ENCODE measurements at regions not wholly inside any gene's neighbourhood (a gene's known extent, or its start where the extent isn't known, plus 50 kb on each side); places are given as distances from the start of the nearest gene placed in this dataset.

DNA sequence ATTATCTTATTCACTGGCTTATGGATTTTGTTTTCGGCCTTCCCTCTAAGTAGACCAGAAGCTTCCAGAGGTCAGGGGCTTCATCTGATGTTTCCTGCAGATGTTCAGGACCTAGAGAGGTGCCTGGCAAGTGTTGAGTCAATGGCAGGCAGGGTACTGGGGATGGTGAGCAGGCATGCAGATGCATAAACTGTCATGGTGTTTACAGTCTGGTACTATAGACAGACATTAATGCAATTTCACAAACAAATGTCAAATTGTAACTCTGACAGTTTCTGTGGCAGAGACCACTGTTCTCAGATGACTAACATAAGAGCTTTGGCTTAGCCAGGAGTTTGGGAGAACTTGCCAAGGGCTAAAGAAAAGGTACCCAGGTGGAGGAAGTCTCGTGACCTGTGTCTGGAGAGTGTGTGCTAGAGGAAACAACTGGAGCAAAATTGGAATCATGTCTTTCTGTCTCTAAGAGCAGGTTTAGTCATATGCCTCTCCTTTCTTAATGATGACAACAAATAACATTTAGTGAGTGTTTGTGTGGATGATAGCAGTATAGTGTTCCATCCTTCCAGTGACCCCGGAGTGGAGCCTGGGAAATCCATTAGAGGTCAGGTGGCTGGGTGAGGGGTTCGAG, 53.7 kb upstream of the TRAK1 start:
- Mint-ChIP-seq H3K27me3 (ENCODE audit: low read depth) (no peaks in the 10 kb centered on the region), H3K9me3 (no peaks in the 10 kb centered on the region), H3K4me3 (no peak overlapping the region), H3K4me1 (ENCODE audit: low read depth) (peaks cover 15% of the 10 kb centered on the region), H3K36me3 (ENCODE audit: insufficient read depth) (peaks cover 18% of the 10 kb centered on the region)
- DNase-seq (no peak), ATAC-seq (no peak)

DNA sequence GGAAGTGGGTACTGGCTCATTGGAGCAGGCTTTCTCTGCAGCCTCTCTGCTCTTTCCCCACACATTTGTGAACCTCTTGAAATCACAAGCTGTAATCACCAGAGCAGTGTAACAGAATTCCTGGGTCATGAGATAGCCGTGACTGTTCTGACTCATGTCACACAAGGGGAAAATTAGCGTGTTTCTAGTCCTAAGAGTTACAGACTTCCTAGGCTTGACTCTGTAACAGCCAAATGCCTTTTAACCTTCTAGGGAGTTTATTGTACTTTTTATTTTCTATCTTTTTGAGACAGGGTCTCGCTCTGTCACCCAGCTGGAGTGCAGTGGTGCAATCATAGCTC, 54.7 kb upstream of the TRAK1 start:
- Mint-ChIP-seq H3K27me3 (ENCODE audit: low read depth) (no peaks in the 10 kb centered on the region), H3K4me3 (no peak overlapping the region), H3K9me3 (no peaks in the 10 kb centered on the region), H3K36me3 (ENCODE audit: insufficient read depth) (peaks cover 18% of the 10 kb centered on the region), H3K4me1 (ENCODE audit: low read depth) (peaks cover 19% of the 10 kb centered on the region)
- DNase-seq = no peak
- ATAC-seq = no peak

DNA sequence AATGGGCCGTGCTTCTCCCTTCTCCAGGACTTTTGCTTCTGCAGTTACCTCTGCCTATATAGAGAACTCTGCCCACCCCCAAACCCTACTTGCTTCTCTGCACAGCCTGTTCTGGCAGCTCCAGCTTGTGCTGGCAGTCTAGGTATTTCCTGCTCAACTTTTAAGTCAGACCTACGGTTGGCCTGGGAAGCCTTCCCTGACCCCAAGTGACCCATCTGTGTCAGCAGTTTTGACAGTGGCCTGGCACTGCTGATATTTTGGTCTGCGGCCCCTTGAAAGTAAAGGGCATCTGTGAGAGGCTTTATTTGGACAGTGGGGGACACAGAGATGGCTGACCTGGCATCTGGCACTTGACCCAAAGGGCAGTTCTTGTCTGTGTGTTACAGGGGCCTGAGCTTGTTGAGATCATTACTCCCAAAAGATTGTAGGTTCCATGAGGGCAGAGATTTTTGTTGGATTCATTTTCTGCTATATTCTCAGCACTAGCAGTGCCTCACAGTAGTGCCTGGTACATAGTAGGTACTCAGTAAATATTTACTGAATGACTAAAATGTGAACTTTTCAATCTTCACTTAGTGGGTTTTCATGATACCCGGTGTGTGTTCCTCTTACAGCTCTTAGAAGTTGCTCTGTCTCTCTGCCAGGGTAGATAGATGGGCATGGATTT, 55.2 kb upstream of the TRAK1 start:
- Mint-ChIP-seq H3K4me1 (ENCODE audit: low read depth) (peaks cover 18% of the 10 kb centered on the region), H3K9me3 (no peaks in the 10 kb centered on the region), H3K4me3 (no peak overlapping the region), H3K27me3 (ENCODE audit: low read depth) (no peaks in the 10 kb centered on the region), H3K36me3 (ENCODE audit: insufficient read depth) (peaks cover 18% of the 10 kb centered on the region)
- ATAC-seq (no peak), DNase-seq (no peak)

DNA sequence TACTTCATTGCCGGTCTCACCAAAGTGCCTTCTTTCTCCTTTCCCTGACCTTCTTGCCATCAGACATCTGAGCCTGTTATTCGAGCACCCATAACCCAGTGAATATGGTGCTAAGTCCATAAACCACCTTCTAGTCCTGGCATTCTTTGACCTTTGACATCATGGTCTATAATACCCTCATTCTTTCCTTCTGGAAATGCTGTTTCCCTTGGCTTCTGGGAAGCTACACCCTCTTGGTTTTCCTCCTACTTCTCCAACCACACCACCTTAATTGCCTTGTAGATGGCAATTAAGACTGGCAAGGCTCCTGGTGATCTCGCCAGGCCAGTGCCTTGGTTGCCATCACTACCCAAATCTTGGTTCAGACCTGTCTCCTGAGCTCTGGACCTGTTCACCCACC, 56.1 kb upstream of the TRAK1 start:
- DNase-seq (no peak), ATAC-seq (no peak)
- Mint-ChIP-seq H3K36me3 (ENCODE audit: insufficient read depth) (peaks cover 18% of the 10 kb centered on the region), H3K27me3 (ENCODE audit: low read depth) (no peaks in the 10 kb centered on the region), H3K9me3 (no peaks in the 10 kb centered on the region), H3K4me1 (ENCODE audit: low read depth) (peaks cover 14% of the 10 kb centered on the region), H3K4me3 (no peak overlapping the region)

DNA sequence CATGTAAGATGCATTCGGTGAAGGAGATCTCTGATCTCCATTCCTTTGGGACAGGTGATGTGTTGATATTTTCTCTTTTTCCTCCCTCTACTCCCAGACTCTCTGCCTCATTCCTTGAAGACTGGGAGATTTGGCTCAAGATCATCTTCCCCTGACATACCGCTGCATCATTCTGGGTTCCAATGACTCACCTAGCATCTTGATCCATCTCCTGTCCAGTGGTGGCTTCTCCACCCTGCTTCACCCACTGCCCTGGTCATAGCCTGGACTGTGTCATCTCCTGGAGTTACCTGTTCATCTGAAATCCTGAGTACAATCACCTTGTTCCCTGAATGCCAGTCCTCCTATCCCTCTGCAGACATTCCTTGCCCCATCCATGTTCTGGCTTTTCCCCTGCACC, 57.4 kb upstream of the TRAK1 start:
- no peaks in the 10 kb centered on the region for H3K27me3 Mint-ChIP-seq (ENCODE audit: low read depth)
- peaks cover 19% of the 10 kb centered on the region for H3K36me3 Mint-ChIP-seq (ENCODE audit: insufficient read depth)
- DNase-seq = no peak
- H3K4me3 Mint-ChIP-seq = no peak overlapping the region
- peaks cover under 1% of the 10 kb centered on the region for H3K9me3 Mint-ChIP-seq
- no peak for ATAC-seq
- H3K4me1 Mint-ChIP-seq (ENCODE audit: low read depth) = peaks cover 15% of the 10 kb centered on the region

DNA sequence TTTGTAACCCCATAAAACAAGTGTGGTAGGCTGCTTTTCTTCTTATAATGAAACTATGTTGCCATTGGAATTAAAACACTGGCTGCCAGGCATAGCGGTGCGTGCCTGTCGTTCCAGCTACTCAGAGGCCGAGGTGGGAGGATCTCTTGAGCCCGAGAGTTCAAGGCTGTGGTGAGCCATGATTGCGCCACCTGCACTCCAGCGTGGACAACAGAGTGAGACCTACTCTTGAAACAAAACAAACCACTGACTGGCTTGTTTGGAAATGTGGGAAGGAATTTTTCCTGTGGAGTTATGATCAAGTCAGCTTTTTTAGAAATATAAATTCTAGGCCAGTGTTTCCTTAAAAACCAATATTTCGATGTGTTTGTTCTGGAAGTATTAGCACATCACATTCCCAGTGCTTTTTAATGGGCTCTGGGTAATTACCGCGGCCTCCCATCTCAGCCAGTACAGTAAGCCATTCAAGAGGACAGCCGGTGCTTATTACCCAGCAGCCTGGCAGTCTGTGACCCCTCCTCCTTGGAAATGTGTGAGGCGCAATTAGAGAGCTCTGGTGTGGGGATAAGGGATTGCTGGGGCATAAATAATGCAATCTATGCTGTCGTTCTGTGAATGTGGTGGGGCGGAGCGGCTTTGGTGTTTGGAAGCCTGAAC, 58.3 kb upstream of the TRAK1 start:
- DNase-seq (no peak), ATAC-seq (no peak)
- Mint-ChIP-seq H3K4me1 (ENCODE audit: low read depth) (peaks cover 22% of the 10 kb centered on the region), H3K4me3 (no peak overlapping the region), H3K9me3 (peaks cover 7% of the 10 kb centered on the region), H3K36me3 (ENCODE audit: insufficient read depth) (peaks cover 25% of the 10 kb centered on the region), H3K27me3 (ENCODE audit: low read depth) (no peaks in the 10 kb centered on the region)

DNA sequence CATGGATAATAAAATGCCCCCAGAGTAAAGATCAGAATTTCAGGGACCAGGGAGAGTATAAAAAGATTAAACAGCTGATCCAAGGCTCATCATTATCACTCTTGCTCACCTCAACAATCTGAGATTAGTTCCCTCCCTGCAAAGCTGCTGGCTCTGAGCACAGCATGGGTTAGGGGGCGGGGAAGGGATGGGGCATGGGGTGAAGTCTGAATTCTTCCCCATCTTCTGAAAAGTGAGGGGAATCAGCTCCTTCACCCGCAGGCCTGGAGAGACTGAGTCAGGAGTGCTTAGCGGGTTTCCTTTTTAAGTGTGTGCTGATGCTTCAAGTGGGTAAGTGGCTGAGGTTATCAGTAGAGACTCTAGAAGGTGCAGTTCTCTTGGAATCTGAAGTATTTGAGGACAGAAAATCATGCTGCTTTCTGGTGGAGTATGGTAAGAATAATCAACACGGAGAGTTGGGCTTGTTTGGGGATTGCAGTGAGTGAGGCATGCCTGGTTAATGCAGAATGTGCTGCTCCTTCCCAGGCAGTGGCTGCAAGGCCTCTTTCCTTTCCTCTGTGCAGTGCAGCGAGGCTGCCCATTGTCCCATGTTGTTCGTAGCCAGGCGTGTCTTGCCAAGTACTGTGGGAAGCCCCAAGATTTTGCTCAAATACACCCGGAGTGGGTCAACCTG, 59.2 kb upstream of the TRAK1 start:
- DNase-seq (no peak), ATAC-seq (no peak)
- H3K4me1 Mint-ChIP-seq (ENCODE audit: low read depth) = peaks cover 22% of the 10 kb centered on the region
- H3K4me3 Mint-ChIP-seq = no peak overlapping the region
- no peaks in the 10 kb centered on the region for H3K27me3 Mint-ChIP-seq (ENCODE audit: low read depth)
- peaks cover 7% of the 10 kb centered on the region for H3K9me3 Mint-ChIP-seq
- H3K36me3 Mint-ChIP-seq (ENCODE audit: insufficient read depth) = peaks cover 25% of the 10 kb centered on the region

DNA sequence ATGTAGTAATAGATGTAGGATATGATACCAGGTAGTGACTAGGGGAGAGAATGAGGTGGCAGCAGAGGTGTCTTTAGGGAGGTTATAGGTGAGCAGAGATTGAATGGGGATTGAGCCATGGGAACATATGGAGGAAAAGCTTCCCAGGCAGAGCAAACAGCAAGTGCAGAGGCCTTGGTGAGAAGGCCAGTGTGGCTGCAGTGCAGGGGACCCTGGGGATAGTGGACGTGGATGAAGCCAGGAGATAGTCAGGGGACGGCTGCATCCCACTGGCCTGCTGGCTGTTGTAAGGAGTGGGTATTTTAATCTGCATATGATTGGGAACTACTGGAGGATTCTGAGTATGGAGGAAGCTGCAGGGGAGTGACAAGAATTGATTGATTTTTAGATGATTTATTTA, 62.7 kb upstream of the TRAK1 start:
- no peak for DNase-seq
- ATAC-seq = no peak
- H3K9me3 Mint-ChIP-seq = peaks cover 7% of the 10 kb centered on the region
- no peaks in the 10 kb centered on the region for H3K27me3 Mint-ChIP-seq (ENCODE audit: low read depth)
- H3K4me1 Mint-ChIP-seq (ENCODE audit: low read depth) = peaks cover 44% of the 10 kb centered on the region
- H3K36me3 Mint-ChIP-seq (ENCODE audit: insufficient read depth) = peaks cover 7% of the 10 kb centered on the region
- no peak overlapping the region for H3K4me3 Mint-ChIP-seq

DNA sequence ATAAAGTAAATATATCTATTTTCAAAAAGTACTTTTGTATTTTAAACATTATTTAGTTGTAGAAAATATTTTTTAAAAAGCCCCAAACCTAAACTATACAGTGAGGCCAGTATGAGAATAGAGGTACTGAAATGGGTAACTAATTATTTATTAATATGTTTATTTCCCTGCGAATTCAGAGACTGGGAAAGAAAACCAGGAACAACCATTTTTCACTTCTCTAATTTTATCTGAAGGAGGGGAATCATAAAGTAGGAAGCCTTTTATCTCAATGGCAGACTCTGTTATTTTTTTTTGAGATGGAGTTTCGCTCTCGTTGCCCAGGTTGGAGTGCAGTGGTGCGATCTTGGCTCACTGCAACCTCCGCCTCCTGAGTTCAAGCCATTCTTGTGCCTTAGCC, 63.6 kb upstream of the TRAK1 start:
- H3K9me3 Mint-ChIP-seq = peaks cover 7% of the 10 kb centered on the region
- peaks cover 53% of the 10 kb centered on the region for H3K4me1 Mint-ChIP-seq (ENCODE audit: low read depth)
- H3K4me3 Mint-ChIP-seq = no peak overlapping the region
- H3K27me3 Mint-ChIP-seq (ENCODE audit: low read depth) = no peaks in the 10 kb centered on the region
- ATAC-seq = no peak
- no peak for DNase-seq
- H3K36me3 Mint-ChIP-seq (ENCODE audit: insufficient read depth) = peaks cover 7% of the 10 kb centered on the region

DNA sequence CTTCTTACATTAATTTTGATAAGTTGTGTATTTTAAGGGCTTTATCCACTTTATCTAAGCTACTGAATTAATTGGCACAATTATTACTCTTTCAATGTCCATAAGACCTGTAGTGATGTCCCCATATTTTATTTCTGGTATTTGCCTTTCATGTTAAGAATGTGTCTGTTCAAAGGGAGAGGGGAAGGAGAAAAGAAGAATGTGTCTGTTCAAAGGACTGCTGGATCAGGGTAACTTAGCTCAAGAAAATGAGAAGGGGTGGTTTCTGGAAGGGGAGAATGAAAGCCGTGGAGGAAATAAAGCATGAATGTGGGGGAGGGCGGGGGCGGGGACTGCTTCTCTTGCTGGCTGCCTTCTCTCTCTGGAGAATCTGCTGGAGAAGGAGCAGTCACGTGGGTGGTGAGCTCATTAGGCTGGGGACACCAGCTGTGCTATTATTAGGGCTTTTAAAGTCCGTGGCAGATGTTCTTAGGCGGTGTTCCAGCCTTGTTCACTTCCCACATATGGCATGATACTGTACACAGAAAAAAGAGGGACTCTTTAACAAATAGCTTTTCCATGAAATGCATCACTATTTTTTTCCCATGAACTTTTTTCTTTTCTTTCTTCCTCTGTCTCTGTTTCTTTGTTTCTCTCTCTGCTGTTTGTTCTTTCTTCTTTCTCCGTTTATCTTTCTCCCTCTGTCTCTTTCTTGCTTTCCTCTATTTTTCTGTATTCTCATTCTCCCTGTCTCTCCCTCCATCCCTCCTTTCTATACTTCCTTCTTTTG, 63.7 kb upstream of the ULK4 start:
- Mint-ChIP-seq H3K4me1 (ENCODE audit: low read depth) (peaks cover 66% of the 10 kb centered on the region), H3K27me3 (ENCODE audit: low read depth) (no peaks in the 10 kb centered on the region), H3K36me3 (ENCODE audit: insufficient read depth) (peaks cover 7% of the 10 kb centered on the region), H3K9me3 (peaks cover 7% of the 10 kb centered on the region), H3K4me3 (peak overlapping the region; percentile 5)
- no peak for DNase-seq
- ATAC-seq = no peak

DNA sequence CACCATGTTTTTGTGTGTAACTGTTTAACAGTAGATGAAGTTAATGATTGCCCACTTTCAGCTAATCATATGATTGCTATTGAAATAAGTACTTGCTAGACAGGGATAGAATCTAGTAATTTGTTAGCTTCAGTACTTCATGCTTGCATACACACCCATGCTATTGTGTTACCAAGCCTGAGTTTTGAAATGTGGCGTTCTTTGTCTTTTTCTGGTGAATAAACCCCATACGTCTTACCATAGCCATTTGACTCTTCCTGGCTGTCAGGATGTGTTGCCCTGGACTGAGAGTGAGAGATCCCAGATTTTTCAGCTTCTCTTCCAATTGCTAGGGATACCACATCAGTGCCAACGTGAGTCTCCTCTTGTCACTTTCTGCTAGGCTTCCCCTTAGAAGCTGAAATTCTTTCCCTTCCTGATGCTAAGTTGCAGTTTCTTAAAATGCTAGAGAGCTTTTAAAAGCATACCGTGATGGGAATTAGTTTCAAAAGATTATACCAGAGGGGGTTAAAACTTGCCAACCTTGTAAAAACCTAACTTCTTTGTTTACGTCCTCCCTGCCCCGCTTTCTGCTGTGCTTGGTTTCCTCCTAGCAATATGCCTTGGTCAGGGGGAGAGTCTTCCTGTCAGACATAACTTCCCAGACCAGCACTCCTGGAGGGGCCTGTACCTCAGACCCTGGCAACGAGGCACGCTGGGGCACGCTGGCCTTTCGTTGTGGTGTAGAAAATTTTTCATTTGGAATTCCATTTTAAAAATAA, 62.9 kb upstream of the ULK4 start:
- ATAC-seq (no peak), DNase-seq (no peak)
- H3K4me3 Mint-ChIP-seq = no peak overlapping the region
- H3K9me3 Mint-ChIP-seq = peaks cover 7% of the 10 kb centered on the region
- peaks cover 73% of the 10 kb centered on the region for H3K4me1 Mint-ChIP-seq (ENCODE audit: low read depth)
- H3K36me3 Mint-ChIP-seq (ENCODE audit: insufficient read depth) = peaks cover 7% of the 10 kb centered on the region
- no peaks in the 10 kb centered on the region for H3K27me3 Mint-ChIP-seq (ENCODE audit: low read depth)

DNA sequence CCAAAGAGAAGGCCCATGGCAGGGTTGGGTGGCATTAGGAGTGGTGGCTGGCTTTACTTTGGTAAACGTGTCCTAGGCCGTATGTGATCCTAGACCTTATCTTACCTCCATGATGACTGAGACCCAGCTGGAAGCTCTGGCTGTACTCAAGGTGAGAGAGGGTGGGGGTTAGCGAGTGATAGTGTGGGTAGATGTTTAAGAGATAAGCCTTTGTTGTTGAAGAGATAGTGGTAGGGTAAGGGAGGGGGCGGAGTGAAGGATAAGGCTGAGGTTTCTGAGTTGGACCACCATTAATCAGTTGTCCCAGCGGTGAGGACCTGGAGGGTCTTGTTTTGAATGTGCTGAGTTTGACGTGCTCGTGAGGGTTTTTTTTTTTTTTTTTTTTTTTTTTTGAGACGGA, 61.5 kb upstream of the ULK4 start:
- ATAC-seq (peak; percentile 58 to 80), DNase-seq (no peak)
- Mint-ChIP-seq H3K4me1 (ENCODE audit: low read depth) (peaks cover 75% of the 10 kb centered on the region), H3K27me3 (ENCODE audit: low read depth) (no peaks in the 10 kb centered on the region), H3K4me3 (peak overlapping the region; percentile 9), H3K36me3 (ENCODE audit: insufficient read depth) (peaks cover 3% of the 10 kb centered on the region), H3K9me3 (peaks cover 3% of the 10 kb centered on the region)

DNA sequence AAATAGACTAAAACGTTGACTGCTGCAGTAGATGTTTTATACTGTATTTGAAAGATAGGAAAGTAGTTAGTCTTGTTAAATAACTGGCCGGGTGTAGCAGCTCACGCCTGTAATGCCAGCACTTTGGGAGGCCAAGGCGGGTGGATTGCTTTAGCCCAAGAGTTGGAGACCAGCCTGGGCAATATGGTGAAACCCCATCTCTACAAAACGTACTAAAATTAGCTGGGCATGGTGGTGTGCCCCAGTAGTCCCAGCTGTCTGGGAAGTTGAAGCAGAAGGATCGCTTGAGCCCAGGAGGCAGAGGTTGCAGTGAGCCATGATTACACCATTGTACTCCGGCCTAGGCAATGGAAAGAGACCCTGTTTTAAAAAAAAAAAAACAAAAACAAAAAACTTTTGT, 60.5 kb upstream of the ULK4 start:
- no peak for ATAC-seq

More for the DNA sequence above, 60.5 kb upstream of the ULK4 start:
- Mint-ChIP-seq H3K9me3 (no peaks in the 10 kb centered on the region), H3K27me3 (ENCODE audit: low read depth) (no peaks in the 10 kb centered on the region), H3K36me3 (ENCODE audit: insufficient read depth) (no peaks in the 10 kb centered on the region), H3K4me3 (no peak overlapping the region), H3K4me1 (ENCODE audit: low read depth) (peaks cover 73% of the 10 kb centered on the region)
- DNase-seq = no peak

All from activated T-cell treated with anti-CD3 and anti-CD28 coated beads, Interleukin-2, amount 50 U/mL, for 4 hours (primary cell).